SK-N-SH (cell line): ENCODE measurements at regions not wholly inside any gene's neighbourhood (a gene's known extent, or its start where the extent isn't known, plus 50 kb on each side); places are given as distances from the start of the nearest gene placed in this dataset.

Experiments used
- CTCF ChIP-seq: fragments of 200-600 bp; sonication (generic); IDR thresholded peaks from 2 replicates; pipeline ENCODE4 v1.6.1; 2017; ENCODE audit warnings: antibody characterized with exemption, mild to moderate bottlenecking, moderate library complexity
- SIN3A ChIP-seq: IDR thresholded peaks from 2 replicates; pipeline ENCODE4 v1.6.1; 2012; ENCODE audit warnings: low read depth, mild to moderate bottlenecking, low read length, moderate library complexity, borderline replicate concordance

GRCh38 chr13:73262862-73263627 is 204.2 kb downstream of the KLF5 start:
- TF ChIP-seq SIN3A (no peak), CTCF (no peak)
